Astrocyte of the spinal cord (primary cell): ENCODE measurements at regions not wholly inside any gene's neighbourhood (a gene's known extent, or its start where the extent isn't known, plus 50 kb on each side); places are given as distances from the start of the nearest gene placed in this dataset.
"Not testable (repeated sequence)": the region's sequence is repeated elsewhere in the genome, so short reads cannot be mapped to it uniquely, and the experiment has no call there.

Experiments
- DNase-seq: peaks from one replicate; pipeline ENCODE4 v3.0.0; 2011; ENCODE audit warnings: low read depth, low spot score
- H3K4me3 ChIP-seq: 2 replicates; pipeline ENCODE4 v1.5.1; 2011; ENCODE audit warnings: low read depth, mild to moderate bottlenecking, low read length, moderate library complexity
- in situ Hi-C: cut with HindIII; loops from 2 replicates; pipeline ENCODE4 v1.10.0; 2017; ENCODE audit warnings: low sequenced_read_pairs
- TF ChIP-seq, protein P1 (sequence below): IDR thresholded peaks from 2 replicates; pipeline ENCODE4 v1.5.1; 2012; ENCODE audit warnings: low read depth, mild to moderate bottlenecking, low read length, inconsistent platforms

DNA sequence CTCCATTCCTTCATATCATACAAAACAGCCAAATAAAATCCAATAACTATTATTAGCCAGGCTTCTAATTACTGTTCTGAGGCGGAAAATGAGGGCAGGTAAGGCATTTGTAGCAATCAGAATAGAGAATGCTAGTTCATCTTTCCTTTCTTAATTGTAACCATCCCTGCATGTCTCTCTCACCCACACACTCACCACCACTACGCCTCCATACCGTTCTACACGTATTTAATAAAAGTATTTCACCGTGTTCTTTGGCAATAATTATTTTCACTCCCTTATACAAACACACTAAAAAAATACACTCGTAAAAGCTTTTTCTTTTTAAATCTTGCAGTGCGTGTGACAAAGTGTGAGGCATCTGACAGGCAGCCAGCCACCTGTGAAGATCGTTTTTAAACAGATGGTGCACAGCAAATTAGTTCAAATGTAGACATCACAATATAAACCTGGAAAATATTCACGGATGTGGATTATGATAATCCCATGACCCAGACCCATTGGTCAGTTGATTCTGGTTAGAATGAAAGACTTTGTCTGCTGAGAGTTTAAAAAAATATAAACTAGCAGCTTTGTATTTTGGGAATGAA, 653.6 kb downstream of the REEP3 start:
- in situ Hi-C loops = no loop called here

DNA sequence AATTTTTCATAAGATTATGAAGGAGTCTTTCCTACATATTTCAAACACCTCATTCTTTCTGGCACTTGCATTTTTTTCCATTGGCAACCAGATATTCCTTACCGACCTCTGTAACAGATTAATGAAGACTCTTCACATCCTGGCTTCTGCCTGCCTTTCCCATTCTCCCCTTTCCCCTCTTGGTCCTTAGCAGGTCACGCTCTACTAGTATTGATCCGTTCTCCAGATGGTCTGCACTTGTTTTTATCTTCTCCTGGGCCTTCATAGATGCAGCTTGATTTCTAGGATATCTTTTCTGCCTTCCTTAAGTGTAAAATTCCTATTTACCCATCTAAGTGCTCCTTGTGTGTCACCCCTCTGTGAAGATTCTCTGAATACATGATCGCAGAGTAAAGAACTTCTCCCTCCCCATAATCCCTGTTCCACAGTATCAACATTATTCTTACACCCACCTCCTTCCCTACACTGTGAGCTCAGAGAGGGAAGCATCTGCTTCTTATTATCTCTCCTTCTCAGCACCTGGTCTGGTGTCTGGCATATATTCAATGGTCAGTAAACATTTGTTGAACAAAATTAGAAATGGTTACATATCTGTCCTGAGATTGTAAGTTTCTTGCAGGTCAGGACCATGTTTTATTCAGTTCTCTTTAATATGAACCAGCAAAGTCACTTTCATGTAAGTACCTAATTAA, 654.2 kb downstream of the REEP3 start:
- in situ Hi-C loops = no loop called here
- TF ChIP-seq, protein P1, sequence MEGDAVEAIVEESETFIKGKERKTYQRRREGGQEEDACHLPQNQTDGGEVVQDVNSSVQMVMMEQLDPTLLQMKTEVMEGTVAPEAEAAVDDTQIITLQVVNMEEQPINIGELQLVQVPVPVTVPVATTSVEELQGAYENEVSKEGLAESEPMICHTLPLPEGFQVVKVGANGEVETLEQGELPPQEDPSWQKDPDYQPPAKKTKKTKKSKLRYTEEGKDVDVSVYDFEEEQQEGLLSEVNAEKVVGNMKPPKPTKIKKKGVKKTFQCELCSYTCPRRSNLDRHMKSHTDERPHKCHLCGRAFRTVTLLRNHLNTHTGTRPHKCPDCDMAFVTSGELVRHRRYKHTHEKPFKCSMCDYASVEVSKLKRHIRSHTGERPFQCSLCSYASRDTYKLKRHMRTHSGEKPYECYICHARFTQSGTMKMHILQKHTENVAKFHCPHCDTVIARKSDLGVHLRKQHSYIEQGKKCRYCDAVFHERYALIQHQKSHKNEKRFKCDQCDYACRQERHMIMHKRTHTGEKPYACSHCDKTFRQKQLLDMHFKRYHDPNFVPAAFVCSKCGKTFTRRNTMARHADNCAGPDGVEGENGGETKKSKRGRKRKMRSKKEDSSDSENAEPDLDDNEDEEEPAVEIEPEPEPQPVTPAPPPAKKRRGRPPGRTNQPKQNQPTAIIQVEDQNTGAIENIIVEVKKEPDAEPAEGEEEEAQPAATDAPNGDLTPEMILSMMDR = no peak
- H3K4me3 ChIP-seq = no peak overlapping the region
- no peak for DNase-seq

More for the DNA sequence above, 653.6 kb downstream of the REEP3 start:
- no peak for DNase-seq
- no peak overlapping the region for H3K4me3 ChIP-seq
- TF ChIP-seq, protein P1 = no peak

DNA sequence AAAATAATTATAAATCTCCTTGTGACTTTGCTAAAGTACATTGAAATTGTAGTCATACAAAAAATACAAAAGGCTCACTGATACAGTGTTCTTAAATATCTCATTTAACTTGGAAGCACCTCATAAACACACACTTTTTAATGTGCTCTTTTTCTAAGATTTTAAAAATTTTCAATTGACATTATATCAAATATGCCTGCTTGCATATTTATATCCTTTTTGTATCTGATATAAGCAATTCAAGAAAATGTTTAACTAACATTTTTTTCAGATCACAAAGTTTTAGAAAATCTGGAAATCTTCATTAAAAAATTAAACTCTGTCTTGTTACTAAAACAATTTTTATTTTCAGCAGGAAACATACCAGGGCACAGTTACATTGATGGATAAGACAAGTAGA, 661.5 kb downstream of the REEP3 start:
- DNase-seq = no peak
- TF ChIP-seq, protein P1 = no peak
- in situ Hi-C loops = no loop called here
- no peak overlapping the region for H3K4me3 ChIP-seq

DNA sequence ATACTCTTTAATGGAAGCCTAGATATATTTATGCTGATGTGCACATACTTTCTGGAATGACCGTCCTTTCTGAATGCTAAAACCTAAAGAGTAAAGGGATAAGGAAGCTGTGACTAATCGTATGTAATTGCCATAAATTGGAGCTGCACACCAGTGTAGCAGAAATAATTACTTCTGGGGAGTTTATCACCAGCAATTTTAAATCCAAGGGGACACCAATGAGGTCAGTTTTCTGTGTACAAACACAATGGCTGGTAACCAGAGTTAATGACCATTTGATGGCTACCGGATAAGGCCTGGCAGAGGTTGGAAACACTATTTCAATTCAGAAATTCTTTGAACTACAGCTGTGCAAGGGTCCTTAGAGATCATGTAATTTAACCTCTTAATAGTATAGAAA, 670.1 kb downstream of the REEP3 start:
- TF ChIP-seq, protein P1 = no peak

DNA sequence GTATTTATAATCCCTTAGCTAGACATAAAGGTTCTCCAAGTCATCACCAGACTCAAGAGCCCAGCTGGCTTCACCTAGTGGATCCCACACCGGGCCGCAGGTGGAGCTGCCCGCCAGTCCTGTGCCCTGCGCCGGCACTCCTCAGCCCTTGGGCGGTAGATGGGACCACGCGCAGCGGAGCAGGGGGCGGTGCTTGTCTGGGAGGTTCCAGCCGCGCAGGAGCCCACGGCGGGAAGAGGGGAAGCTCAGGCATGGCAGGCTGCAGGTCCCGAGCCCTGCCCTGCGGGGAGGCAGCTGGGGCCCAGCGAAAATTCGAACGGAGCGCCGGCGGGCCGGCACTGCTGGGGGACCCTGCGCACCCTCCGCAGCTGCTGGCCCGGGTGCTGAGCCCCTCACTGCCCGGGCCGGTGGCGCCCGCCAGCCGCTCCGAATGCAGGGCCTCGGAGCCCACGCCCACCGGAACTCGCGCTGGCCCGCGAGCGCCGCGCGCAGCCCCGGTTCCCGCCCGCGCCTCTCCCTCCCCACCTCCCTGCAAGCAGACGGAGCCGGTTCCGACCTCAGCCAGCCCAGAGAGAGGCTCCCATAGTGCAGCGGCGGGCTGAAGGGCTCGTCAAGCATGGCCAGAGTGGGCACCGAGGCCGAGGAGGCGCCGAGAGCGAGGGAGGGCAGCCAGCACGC, 675.6 kb downstream of the REEP3 start:
- no peak overlapping the region for H3K4me3 ChIP-seq
- no peak for DNase-seq
- TF ChIP-seq, protein P1 = no peak
- in situ Hi-C loops = no loop called here

More for the DNA sequence above, 670.1 kb downstream of the REEP3 start:
- no peak overlapping the region for H3K4me3 ChIP-seq
- in situ Hi-C loops = no loop called here
- DNase-seq = no peak

DNA sequence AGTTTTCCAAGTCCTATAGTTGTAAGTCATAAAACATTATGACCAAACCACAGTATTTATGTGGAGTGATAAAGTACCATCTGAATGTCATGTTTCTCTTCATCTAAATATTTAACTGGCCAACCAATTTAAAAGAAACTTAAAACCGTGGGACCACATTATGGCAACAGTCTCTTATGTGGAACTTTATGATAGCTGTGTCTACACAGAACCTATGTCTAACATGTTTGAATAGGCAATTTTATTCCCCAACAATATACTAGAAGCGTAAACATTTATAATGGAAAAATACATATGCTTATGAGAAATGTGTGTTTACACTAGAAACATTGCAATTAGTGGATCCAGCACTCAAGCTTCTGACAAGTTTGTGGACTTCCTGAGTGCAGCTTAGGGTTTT, 680.7 kb downstream of the REEP3 start:
- no peak overlapping the region for H3K4me3 ChIP-seq
- DNase-seq = no peak
- in situ Hi-C loops = no loop called here
- TF ChIP-seq, protein P1 = no peak

DNA sequence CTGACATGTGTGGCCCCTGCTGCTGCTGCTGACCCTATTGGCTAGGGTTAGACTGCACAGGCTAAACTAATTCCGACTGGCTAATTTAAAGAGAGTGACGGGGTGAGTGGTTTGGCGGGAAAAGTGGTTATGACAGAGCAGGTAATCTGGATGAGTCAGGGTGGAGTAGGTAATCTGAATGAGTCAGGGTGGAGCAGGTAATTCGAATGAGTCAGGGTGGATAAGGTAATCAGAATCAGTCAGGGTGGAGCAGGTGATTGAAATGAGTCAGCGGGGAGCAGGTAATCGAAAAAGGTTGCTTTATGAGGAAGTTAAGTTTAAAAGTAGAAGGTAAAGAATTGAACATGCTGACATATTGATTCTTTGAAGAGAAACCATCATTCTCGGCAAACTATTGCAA, 683.3 kb downstream of the REEP3 start:
- in situ Hi-C loops, DNase-seq, H3K4me3 ChIP-seq: not testable (repeated sequence)
